ENCODE measurements at regions not wholly inside any gene's neighbourhood (a gene's known extent, or its start where the extent isn't known, plus 50 kb on each side); places are given as distances from the start of the nearest gene placed in this dataset.

- Histone ChIP-seq H3K4me1 (ENCODE audit: control insufficient read depth in 1 of 2, low read depth in 2 of 2) (no peaks in the 10 kb centered on the region), H3K36me3 (no peaks in the 10 kb centered on the region), H3K4me3 (no peak overlapping the region), H3K9me3 (peaks cover 3% of the 10 kb centered on the region), H3K27ac (no peak overlapping the region), H3K27me3 (replicated peaks; ENCODE audit: insufficient read depth) (no peaks in the 10 kb centered on the region)
- ATAC-seq (ENCODE audit: insufficient number of reproducible peaks, low FRiP score, low read depth) (no peak), DNase-seq (ENCODE audit: low spot score) (no peak)
- TF ChIP-seq CTCF (IDR thresholded peaks at IDR 0.05): no peak
Observed at GRCh38 chr1:108057541-108057940, 92.6 kb upstream of the VAV3 start.

GRCh38 chr1:108056436-108056990 lies 91.5 kb upstream of the VAV3 start:
- H3K4me3 ChIP-seq: no peak overlapping the region
- H3K27ac ChIP-seq: no peak overlapping the region
- no peaks in the 10 kb centered on the region for H3K4me1 ChIP-seq (ENCODE audit: control insufficient read depth in 1 of 2, low read depth in 2 of 2)
- H3K36me3 ChIP-seq: no peaks in the 10 kb centered on the region
- H3K9me3 ChIP-seq: no peaks in the 10 kb centered on the region
- no peak for TF ChIP-seq CTCF (IDR thresholded peaks at IDR 0.05)
- no peak for DNase-seq (ENCODE audit: low spot score)
- H3K27me3 ChIP-seq (replicated peaks; ENCODE audit: insufficient read depth): no peaks in the 10 kb centered on the region
- no peak for ATAC-seq (ENCODE audit: insufficient number of reproducible peaks, low FRiP score, low read depth)

- Histone ChIP-seq H3K9me3 (no peaks in the 10 kb centered on the region), H3K27me3 (replicated peaks; ENCODE audit: insufficient read depth) (no peaks in the 10 kb centered on the region), H3K27ac (no peak overlapping the region), H3K4me1 (ENCODE audit: control insufficient read depth in 1 of 2, low read depth in 2 of 2) (no peaks in the 10 kb centered on the region), H3K36me3 (no peaks in the 10 kb centered on the region), H3K4me3 (no peak overlapping the region)
- ATAC-seq (ENCODE audit: insufficient number of reproducible peaks, low FRiP score, low read depth) (no peak), DNase-seq (ENCODE audit: low spot score) (no peak)
- no peak for TF ChIP-seq CTCF (IDR thresholded peaks at IDR 0.05)
Observed at GRCh38 chr1:108055387-108055786, 90.4 kb upstream of the VAV3 start.

- no peaks in the 10 kb centered on the region for H3K27me3 ChIP-seq (replicated peaks; ENCODE audit: insufficient read depth)
Observed at GRCh38 chr1:108054396-108054795, 89.4 kb upstream of the VAV3 start.

GRCh38 chr1:108053270-108054013 lies 88.5 kb upstream of the VAV3 start:
- H3K4me1 ChIP-seq (ENCODE audit: control insufficient read depth in 1 of 2, low read depth in 2 of 2): no peaks in the 10 kb centered on the region
- TF ChIP-seq CTCF (IDR thresholded peaks at IDR 0.05): no peak
- no peaks in the 10 kb centered on the region for H3K9me3 ChIP-seq
- no peaks in the 10 kb centered on the region for H3K36me3 ChIP-seq
- H3K27ac ChIP-seq: no peak overlapping the region
- DNase-seq (ENCODE audit: low spot score) (no peak), ATAC-seq (ENCODE audit: insufficient number of reproducible peaks, low FRiP score, low read depth) (no peak)
- H3K4me3 ChIP-seq: no peak overlapping the region
- H3K27me3 ChIP-seq (replicated peaks; ENCODE audit: insufficient read depth): no peaks in the 10 kb centered on the region

More at GRCh38 chr1:108054396-108054795, 89.4 kb upstream of the VAV3 start:
- no peak overlapping the region for H3K4me3 ChIP-seq
- H3K4me1 ChIP-seq (ENCODE audit: control insufficient read depth in 1 of 2, low read depth in 2 of 2): no peaks in the 10 kb centered on the region
- no peaks in the 10 kb centered on the region for H3K36me3 ChIP-seq
- DNase-seq (ENCODE audit: low spot score): no peak
- H3K9me3 ChIP-seq: no peaks in the 10 kb centered on the region
- ATAC-seq (ENCODE audit: insufficient number of reproducible peaks, low FRiP score, low read depth): no peak
- H3K27ac ChIP-seq: no peak overlapping the region
- TF ChIP-seq CTCF (IDR thresholded peaks at IDR 0.05): no peak

All from thoracic aorta (tissue), 2 donors.